ENCODE measurements at regions not wholly inside any gene's neighbourhood (a gene's known extent, or its start where the extent isn't known, plus 50 kb on each side); places are given as distances from the start of the nearest gene placed in this dataset.

DNA sequence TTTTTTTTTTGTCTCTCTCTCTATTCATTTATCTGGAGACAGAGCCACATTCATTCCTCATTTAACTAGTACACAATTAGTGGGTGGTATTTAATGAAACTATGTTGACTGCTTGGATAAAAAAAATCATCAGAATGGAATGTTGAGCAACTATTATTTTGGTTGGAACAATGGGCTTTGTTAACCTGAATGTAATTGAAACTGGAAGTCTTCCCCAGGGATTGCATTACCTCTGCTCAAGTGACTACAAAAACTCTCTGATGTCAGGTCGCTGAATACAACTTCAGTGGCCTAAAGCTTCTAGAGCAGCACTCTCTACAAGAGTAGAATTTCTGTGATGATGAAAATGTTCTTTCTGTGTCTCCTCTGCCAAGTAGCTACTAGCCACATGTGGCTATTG lies 295.8 kb downstream of the DEPDC1B start:
- Histone ChIP-seq H3K4me1 (no peaks in the 10 kb centered on the region), H3K4me3 (no peak overlapping the region), H3K27me3 (no peaks in the 10 kb centered on the region), H3K36me3 (no peaks in the 10 kb centered on the region), H3K27ac (no peak overlapping the region), H3K9me3 (no peaks in the 10 kb centered on the region)
- TF ChIP-seq, protein P1, sequence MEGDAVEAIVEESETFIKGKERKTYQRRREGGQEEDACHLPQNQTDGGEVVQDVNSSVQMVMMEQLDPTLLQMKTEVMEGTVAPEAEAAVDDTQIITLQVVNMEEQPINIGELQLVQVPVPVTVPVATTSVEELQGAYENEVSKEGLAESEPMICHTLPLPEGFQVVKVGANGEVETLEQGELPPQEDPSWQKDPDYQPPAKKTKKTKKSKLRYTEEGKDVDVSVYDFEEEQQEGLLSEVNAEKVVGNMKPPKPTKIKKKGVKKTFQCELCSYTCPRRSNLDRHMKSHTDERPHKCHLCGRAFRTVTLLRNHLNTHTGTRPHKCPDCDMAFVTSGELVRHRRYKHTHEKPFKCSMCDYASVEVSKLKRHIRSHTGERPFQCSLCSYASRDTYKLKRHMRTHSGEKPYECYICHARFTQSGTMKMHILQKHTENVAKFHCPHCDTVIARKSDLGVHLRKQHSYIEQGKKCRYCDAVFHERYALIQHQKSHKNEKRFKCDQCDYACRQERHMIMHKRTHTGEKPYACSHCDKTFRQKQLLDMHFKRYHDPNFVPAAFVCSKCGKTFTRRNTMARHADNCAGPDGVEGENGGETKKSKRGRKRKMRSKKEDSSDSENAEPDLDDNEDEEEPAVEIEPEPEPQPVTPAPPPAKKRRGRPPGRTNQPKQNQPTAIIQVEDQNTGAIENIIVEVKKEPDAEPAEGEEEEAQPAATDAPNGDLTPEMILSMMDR (IDR thresholded peaks at IDR 0.05) = no peak
- no peak for TF ChIP-seq POLR2A (IDR thresholded peaks at IDR 0.05)
- DNase-seq = no peak
- intact Hi-C loops (cut with DNase I) = no loop called here
- WGBS, 2 donors = 73 to 86% methylated on average over 1 of the region's 1 CpG

DNA sequence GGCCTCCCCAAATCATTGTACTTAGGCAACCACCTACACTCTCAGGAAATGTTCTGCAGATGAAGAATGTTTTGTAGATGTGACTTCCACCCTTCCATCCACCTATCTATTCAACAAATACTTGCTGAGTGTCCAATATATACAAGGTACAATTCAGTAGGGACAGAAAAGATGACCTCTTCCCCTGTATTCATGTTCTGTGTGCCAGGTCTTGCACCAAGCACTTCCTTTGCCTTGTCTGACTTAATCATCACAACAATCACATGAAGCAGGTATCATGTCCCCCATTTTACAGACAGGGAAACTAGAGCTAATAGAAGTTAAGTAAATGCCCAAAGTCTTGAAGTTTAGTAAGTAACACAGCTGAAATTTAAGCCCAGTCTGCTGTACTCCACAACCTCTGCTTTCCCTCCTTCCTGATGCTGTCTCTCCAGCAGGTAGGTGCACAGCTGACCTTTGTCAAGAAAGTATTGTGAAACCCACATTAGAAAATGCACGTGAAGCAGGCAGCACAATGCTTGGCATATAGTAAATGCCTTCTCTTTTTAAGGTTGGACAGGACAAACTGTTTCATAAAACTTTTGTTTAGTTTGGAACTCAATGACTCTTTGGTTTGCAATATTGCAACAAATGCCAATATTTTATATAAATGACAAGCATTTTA lies 296.5 kb downstream of the DEPDC1B start:
- no peaks in the 10 kb centered on the region for H3K27me3 ChIP-seq
- H3K27ac ChIP-seq = no peak overlapping the region
- no peaks in the 10 kb centered on the region for H3K36me3 ChIP-seq
- intact Hi-C loops (cut with DNase I) = no loop called here
- TF ChIP-seq, protein P1 (IDR thresholded peaks at IDR 0.05) = no peak
- no peak for TF ChIP-seq POLR2A (IDR thresholded peaks at IDR 0.05)
- no peak for DNase-seq
- 36 to 41% methylated on average over 1 of the region's 1 CpG for WGBS, 2 donors
- no peak overlapping the region for H3K4me3 ChIP-seq
- H3K4me1 ChIP-seq = no peaks in the 10 kb centered on the region
- H3K9me3 ChIP-seq = no peaks in the 10 kb centered on the region

DNA sequence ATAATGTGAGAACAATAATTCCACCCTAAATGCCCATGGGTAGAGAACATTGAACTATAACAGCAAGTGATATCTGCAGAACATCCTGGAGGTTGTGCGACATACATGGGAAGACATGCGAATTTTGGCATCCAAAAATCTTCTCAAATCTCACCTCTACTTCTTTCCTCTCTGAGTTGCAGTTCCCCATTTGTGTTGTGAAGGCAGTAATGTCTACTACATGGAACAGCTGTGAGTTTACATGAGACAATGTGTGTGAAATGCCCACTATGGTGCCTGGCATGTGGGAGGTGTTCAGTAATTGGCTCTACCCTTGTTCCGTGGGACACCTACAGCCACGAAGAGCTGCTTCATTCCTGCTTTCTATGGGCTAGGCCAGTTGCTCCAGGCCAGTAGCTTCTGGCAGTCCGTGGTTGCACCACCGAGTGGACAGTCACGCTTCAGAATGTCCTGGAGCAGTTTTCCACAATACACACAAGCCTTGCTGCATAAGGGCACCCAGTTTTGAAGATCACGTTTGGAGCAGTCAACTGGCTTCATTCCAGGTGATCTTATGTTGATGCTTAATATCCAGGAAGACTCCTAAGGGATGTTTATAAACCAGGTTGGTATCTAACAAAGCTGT lies 297.7 kb downstream of the DEPDC1B start:
- Histone ChIP-seq H3K9me3 (no peaks in the 10 kb centered on the region), H3K27me3 (no peaks in the 10 kb centered on the region), H3K36me3 (no peaks in the 10 kb centered on the region), H3K27ac (no peak overlapping the region), H3K4me3 (no peak overlapping the region), H3K4me1 (no peaks in the 10 kb centered on the region)
- TF ChIP-seq POLR2A (IDR thresholded peaks at IDR 0.05) = no peak
- TF ChIP-seq, protein P1 (IDR thresholded peaks at IDR 0.05) = no peak
- WGBS, 2 donors = 78 to 90% methylated on average over 7 to 8 of the region's 8 CpGs
- no peak for DNase-seq
- intact Hi-C loops (cut with DNase I) = no loop called here

DNA sequence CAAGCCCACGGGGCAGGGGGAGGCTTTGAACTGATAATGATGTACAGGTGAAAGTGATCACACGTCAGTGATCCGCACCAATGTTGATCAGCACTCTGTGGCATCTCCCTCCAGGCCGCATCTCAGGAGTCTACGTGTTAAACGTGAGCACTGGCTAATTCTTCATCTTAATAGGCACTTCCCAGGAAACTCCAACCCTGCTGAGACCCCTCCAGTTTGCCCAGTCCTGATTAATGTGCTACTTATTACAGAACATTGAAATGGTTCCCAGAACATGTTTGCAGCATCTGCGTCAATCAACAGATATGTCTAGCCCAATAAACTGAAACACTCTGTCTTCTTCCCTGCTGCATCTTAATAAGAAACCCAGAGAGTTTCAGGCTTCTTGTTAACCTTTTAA lies 298.4 kb downstream of the DEPDC1B start:
- Histone ChIP-seq H3K27ac (no peak overlapping the region), H3K36me3 (no peaks in the 10 kb centered on the region), H3K9me3 (no peaks in the 10 kb centered on the region), H3K4me3 (no peak overlapping the region), H3K27me3 (no peaks in the 10 kb centered on the region), H3K4me1 (no peaks in the 10 kb centered on the region)
- TF ChIP-seq, protein P1 (IDR thresholded peaks at IDR 0.05) = no peak
- TF ChIP-seq POLR2A (IDR thresholded peaks at IDR 0.05) = no peak
- intact Hi-C loops (cut with DNase I) = no loop called here
- WGBS, 2 donors = 65 to 87% methylated on average over 7 of the region's 7 CpGs
- no peak for DNase-seq

DNA sequence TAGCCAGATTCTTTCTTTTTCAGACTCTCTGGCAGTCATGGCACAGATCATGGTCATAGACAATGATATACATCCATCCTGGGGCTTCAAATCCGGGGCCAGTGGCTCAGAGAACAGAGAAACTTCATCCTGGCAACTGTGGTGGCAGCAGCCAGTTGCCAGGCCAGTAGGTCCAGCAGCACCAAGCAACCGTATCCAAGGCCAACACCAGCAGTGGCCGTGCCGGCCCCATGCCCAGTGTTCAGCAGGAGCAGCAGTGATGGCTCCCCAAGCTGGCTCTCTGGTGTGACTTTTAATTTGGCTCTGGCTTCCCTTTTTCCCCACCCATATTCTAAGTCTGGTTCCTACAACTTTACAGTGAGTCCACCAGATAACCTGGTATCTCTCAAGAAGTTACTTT lies 300.5 kb downstream of the DEPDC1B start:
- H3K4me1 ChIP-seq = no peaks in the 10 kb centered on the region
- WGBS, 2 donors = 100% methylated on average over 3 of the region's 4 CpGs; no CpG with 5 or more reads in 1 of the 2 donors
- no peak overlapping the region for H3K4me3 ChIP-seq
- TF ChIP-seq, protein P1 (IDR thresholded peaks at IDR 0.05) = no peak
- TF ChIP-seq POLR2A (IDR thresholded peaks at IDR 0.05) = no peak
- no peak for DNase-seq
- no peaks in the 10 kb centered on the region for H3K36me3 ChIP-seq
- no peaks in the 10 kb centered on the region for H3K9me3 ChIP-seq
- intact Hi-C loops (cut with DNase I) = no loop called here
- no peaks in the 10 kb centered on the region for H3K27me3 ChIP-seq
- H3K27ac ChIP-seq = no peak overlapping the region
